GM21367 (cell line): ENCODE measurements at regions not wholly inside any gene's neighbourhood (a gene's known extent, or its start where the extent isn't known, plus 50 kb on each side); places are given as distances from the start of the nearest gene placed in this dataset.
A peak's percentile ranks its signal among the peaks of the same experiment; 100 is the strongest.
"Not testable (repeated sequence)": the region's sequence is repeated elsewhere in the genome, so short reads cannot be mapped to it uniquely, and the experiment has no call there.

Source experiments
- ATAC-seq: cut with Tn5 transposase; IDR thresholded peaks from one replicate; pipeline ENCODE4 v1.9.1; 2021; ENCODE audit not compliant: unreplicated experiment

DNA sequence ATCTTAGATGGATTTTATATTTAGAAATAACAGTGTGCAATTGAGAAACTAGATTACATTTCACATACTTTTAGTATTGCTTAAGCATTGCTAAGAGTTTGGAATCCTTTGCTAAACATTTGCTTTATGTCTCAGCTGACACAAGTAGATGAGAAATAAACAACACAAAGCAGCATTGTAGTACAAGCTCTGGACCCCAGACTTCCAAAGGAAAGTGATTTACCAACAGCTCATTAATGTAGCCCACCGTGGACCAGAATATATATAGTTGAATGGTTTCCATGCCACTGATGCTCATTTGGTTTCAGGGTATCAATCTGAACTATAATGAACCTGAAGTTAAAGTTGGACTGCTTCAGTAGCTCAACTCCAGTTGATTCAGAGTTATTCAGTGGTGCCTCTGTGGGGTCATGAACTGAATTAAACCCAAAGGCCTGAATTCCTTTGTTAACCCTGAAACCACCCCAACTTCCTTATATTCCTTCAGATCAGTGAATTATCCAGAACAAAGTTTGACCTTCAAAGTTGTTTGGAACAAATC lies 132.1 kb upstream of the NEIL3 start:
- ATAC-seq, result no peak

DNA sequence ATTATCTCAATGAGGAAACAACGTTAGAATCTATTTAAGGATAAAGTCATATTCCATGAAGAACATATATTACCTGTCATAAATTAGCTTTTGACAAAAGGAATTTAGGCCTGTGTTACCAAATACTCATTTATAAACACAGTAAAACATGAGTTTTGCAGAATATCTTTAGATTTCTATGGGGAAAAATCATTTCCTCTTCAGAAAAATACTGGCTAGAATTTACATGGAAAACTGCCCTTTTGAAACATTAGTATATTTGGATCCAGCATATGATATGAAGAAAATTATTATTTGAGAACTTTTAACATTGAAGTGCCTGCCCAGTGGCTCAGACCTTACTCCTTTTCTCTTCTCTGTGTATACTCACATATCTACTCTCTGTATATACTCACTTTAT lies 131.4 kb upstream of the NEIL3 start:
- no peak for ATAC-seq

DNA sequence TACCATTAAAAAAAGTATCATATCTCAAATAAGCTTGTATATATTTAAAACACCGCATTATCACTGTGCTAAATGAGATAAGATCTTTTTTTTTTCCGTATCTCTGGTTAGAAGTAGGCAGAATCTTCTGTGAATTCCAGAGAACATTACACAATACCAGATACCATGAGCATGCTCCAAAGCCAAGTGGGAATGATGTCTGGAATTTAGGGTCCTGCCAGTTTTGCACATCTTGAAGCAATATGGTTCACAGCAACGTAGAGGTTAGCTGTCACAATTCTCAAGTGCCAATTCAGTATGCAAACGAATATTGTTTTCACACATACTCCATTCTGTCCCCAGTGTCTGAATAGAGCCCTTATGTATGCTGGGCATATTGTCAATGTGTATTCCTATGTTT lies 127.5 kb upstream of the NEIL3 start:
- no peak for ATAC-seq

DNA sequence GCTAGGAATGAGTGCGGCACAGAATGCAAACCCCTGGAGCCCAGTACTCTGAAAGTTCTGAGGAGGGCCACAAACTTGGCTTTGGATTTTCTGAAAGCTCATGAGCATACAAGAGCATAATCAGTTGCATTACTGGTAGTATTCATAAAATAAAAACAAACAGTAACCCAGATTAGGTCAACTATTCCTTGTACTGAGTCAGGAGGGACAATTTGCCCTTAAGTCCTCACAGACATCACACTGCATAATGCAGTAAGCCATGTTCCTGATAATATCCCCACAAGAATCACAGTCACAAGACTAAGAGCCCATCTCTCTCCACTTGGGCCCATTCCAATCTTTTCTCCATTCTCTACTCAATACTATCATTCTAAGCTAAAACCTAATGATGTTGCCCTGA lies 126.9 kb upstream of the NEIL3 start:
- no peak for ATAC-seq

DNA sequence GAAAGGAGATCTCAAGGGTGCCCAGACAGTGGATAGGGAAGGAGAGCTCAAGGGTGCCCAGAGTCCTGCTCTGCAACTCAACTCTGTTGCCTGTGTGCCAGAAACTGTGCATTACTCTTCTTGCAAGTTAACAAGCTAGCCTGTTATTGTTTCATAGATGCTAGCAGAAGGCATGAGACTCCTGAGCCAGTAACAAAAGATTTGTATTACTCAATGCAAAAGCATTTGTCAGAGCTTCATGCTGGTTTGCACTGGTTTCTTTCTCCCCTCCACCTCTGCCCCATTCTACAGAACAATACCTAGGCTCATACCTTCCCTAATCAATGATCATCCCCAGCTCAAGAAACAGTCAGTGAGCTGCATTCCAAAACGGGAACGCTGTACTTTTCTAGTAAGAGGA lies 124.5 kb upstream of the NEIL3 start:
- ATAC-seq, result no peak

DNA sequence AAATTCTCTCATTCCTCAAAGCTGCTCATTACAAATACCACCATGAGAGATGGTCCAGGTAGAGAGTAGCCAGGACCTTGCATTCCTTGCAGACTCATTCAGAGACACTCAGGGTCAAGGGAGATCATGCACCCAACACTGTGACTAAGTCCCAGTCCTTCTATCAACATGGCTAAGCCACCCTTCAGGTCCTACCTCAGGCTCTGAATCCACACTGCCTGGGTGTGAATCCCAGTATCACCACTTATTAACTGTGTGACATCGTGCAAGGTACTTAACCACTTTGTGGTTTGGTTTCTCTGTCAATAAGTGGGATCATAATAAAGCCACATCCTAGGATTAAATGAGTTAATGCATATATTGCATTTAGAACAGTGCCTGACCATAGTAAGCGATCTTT lies 124.1 kb upstream of the NEIL3 start:
- ATAC-seq, result no peak

- ATAC-seq, result no peak
These were observed 122.3 kb upstream of the NEIL3 start for GRCh38 chr4:177187371-177187770.

DNA sequence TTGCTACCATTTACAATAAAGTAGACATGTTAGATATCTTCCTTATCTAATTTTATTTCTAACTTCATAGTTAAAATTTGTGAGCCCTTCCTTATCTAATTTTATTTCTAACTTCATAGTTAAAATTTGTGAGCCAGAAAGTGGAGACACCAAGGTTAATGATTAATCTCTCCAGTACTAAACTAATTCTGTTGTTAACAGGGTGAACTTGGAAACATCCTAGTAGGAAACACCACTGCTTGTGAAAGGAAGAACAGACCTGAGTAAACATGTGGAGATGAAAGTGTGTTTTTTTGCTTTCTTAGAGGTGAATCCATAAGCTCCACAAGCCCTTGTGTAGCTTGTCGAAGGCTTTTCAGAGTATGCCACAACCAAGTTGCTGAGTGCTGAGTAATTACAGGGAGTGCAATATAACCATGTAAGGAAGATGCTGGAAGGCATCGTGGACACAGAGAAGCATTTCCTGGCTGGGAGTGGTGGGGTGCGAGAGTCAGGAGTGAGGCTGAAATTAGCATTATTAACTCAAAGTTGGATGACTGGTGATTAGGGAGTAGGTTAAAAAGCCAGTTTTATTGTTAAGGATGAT lies 118.6 kb upstream of the NEIL3 start:
- ATAC-seq, result no peak

- ATAC-seq, result no peak
These were observed 118.1 kb upstream of the NEIL3 start for GRCh38 chr4:177191586-177191985.

DNA sequence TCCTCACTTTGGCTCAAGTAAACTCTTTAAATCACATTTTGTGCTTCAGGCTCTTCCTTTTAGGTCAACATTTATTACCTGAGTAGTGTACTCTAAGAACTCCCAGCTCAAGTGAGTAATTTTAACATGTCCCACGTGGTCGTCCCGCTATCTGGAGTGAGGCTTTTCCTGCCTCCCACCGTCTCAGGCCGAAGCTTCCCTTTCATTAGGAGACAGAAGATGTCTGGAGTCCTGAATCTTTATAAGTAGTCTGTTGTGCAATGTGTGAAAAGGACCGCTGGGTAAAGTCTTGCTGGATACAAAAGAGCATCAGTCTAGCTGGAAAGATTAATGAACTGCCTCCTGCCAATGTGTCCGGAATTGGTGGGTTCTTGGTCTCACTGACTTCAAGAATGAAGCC lies 117.7 kb upstream of the NEIL3 start:
- no peak for ATAC-seq

GRCh38 chr4:177193024-177193715 lies 116.5 kb upstream of the NEIL3 start:
- ATAC-seq, result not testable (repeated sequence)

GRCh38 chr4:177194906-177195305 lies 114.8 kb upstream of the NEIL3 start:
- ATAC-seq, result no peak

- ATAC-seq, result no peak
These were observed 113.1 kb upstream of the NEIL3 start for GRCh38 chr4:177196615-177197014.

DNA sequence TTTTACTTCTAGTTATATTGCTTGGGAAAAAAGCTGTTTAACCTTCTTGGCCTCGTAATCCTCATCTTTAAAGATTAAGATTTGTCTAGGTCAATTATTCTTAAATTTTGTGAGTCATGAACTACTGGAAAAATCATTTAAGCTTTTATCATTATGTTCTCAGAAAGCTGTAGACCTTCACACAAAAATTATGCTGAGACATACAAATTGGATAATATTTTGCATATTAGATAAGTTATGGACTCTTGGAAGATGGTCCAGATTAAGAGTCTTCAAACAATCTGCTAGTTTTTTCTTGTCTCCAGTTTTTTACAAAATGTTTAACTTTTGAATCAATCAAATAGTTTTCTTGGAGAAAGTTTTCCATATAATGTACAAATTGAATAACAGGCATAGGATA lies 108.1 kb upstream of the NEIL3 start:
- ATAC-seq, result no peak

GRCh38 chr4:177204126-177204525 lies 105.5 kb upstream of the NEIL3 start:
- ATAC-seq, result no peak

GRCh38 chr4:177214935-177215334 lies 94.7 kb upstream of the NEIL3 start:
- no peak for ATAC-seq

DNA sequence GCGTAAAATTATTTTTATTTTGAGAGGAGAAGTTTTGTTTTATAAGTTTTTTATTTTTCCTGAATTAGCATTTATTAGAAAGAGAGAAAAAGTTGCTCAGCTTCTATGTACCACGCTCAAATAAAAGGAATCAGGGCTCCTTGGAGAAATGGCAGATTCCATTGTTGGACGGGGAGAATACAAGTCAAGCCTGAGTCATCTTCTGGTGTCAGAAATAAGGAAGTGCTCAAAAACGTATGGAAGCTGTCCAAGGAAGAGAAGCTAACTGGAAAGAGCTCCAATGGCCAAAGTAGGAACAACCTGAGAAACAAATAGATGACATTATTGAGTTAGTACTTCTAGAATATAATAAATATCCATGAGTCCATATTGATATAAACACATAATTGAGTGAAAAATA lies 89.3 kb upstream of the NEIL3 start:
- no peak for ATAC-seq

- no peak for ATAC-seq
These were observed 86.9 kb upstream of the NEIL3 start for GRCh38 chr4:177222781-177223180.

- ATAC-seq, result peak; percentile 79
These were observed 84.1 kb upstream of the NEIL3 start for GRCh38 chr4:177225605-177226004.

DNA sequence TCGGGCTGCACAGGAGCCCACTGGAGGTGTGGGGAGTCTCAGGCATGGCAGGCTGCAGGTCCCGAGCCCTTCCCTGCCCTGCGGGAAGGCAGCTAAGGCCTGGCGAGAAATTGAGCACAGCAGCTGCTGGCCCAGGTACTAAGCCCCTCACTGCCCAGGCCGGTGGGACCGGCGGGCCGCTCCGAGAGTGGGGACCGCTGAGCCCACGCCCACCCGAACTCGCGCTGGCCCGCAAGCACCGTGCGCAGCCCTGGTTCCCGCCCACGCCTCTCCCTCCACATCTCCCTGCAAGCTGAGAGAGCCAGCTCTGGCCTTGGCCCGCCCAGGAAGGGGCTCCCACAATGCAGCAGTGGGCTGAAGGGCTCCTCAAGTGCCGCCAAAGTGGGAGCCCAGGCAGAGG lies 82.0 kb upstream of the NEIL3 start:
- no peak for ATAC-seq

DNA sequence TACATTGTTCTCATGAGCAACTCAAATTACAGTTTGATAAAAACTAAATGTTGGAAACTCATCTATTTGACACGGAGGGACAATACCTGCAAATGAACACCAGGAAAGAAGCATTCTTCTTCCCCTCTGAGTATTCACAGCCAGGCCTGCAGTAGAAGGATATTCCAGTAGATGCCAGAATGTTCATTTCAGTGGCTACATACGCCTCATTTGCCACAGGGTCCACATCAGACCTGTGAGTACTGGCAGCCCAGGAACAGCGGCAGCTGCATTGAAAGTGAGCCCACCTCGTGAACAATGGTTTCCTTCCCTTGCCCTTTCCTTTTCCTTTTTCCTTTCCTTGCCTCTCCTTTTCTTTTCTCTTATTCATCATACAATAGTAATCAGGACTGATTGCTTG lies 81.1 kb upstream of the NEIL3 start:
- no peak for ATAC-seq

DNA sequence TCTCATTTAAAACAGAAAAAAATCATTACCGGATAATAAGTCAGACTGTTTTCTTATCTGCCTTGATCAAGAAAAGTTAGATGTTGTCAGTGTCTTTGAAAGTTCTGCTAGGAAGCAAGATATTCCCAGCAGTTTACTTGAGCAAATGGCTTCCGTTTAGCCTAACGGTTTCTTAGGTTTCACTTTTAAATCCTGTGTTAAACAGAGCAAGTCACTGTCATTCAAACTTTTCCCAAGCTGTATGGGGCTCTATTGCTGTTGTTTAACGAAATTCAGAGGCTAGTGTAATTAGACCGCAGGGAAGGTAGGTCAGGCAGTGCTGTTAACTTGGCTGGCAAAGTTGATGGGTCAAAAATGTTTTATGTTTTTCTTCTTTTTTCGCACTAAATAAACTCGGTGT lies 80.3 kb upstream of the NEIL3 start:
- ATAC-seq, result no peak

DNA sequence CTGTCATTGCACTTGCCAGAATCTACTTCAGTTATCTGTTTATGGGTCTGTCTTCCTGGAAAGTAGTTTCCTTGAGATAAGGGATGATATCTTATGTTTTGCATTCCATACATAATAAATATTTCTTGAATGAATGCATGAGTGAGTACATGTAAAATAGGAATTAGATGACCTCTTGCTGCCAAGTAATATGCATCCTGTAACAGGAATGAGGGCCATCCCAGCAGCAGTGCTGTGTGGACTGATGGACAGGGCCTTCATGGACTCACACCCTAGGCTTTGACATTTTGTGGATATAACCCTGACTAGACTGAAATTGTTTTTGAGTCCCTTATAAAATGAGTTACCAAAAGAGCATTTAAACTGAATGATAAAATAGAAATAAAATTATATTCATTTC lies 77.2 kb upstream of the NEIL3 start:
- ATAC-seq, result no peak
